ENCODE measurements at regions not wholly inside any gene's neighbourhood (a gene's known extent, or its start where the extent isn't known, plus 50 kb on each side); places are given as distances from the start of the nearest gene placed in this dataset.

GRCh38 chr6:102309700-102310099 lies 916.2 kb downstream of the GRIK2 start:
- DNase-seq: no peak

- DNase-seq: no peak
Observed at GRCh38 chr6:102300350-102300749, 906.8 kb downstream of the GRIK2 start.

GRCh38 chr6:102298051-102298450 lies 904.5 kb downstream of the GRIK2 start:
- peak; percentile 42 for DNase-seq

Measured in NCI-H2171 (cell line).